Muscle of leg (tissue), 3 donors: ENCODE measurements at regions not wholly inside any gene's neighbourhood (a gene's known extent, or its start where the extent isn't known, plus 50 kb on each side); places are given as distances from the start of the nearest gene placed in this dataset.

Experiments
- DNase-seq: peaks from one replicate; pipeline ENCODE4 v3.0.0; 2013
- H3K27ac ChIP-seq: one replicate; pipeline ENCODE4 v1.5.1; 2013; ENCODE audit warnings: mild to moderate bottlenecking, low read length, control low read depth
- H3K27me3 ChIP-seq: one replicate; pipeline ENCODE4 v1.6.1; 2013; ENCODE audit warnings: low read length; ENCODE audit not compliant: control insufficient read depth, insufficient read depth
- H3K36me3 ChIP-seq: one replicate; pipeline ENCODE4 v1.6.1; 2013; ENCODE audit warnings: low read length; ENCODE audit not compliant: control insufficient read depth, insufficient read depth
- H3K4me1 ChIP-seq: one replicate; pipeline ENCODE4 v1.6.1; 2013; ENCODE audit warnings: low read length; ENCODE audit not compliant: control insufficient read depth, insufficient read depth
- H3K4me3 ChIP-seq: one replicate; pipeline ENCODE4 v1.5.1; 2013; ENCODE audit warnings: low read length, control low read depth
- H3K9me3 ChIP-seq: replicated peaks from 2 replicates; pipeline ENCODE4 v1.6.1; 2013; ENCODE audit warnings: low read depth, low read length; ENCODE audit not compliant: control insufficient read depth
- WGBS: methylation state at CpG from one replicate; pipeline ENCODE4 v1.1.5; 2013; ENCODE audit warnings: missing lambda C conversion rate; ENCODE audit not compliant: insufficient coverage; 5-methylcytosine and 5-hydroxymethylcytosine counted together

- Histone ChIP-seq H3K4me3 (no peak overlapping the region), H3K36me3 (no peaks in the 10 kb centered on the region), H3K4me1 (no peaks in the 10 kb centered on the region), H3K9me3 (no peaks in the 10 kb centered on the region), H3K27me3 (peaks cover 34% of the 10 kb centered on the region), H3K27ac (no peak overlapping the region)
- DNase-seq = no peak
- WGBS = 17% methylated on average over 1 of the region's 1 CpG
Measured at GRCh38 chr1:36733748-36734147, 251.0 kb upstream of the CSF3R start.

DNA sequence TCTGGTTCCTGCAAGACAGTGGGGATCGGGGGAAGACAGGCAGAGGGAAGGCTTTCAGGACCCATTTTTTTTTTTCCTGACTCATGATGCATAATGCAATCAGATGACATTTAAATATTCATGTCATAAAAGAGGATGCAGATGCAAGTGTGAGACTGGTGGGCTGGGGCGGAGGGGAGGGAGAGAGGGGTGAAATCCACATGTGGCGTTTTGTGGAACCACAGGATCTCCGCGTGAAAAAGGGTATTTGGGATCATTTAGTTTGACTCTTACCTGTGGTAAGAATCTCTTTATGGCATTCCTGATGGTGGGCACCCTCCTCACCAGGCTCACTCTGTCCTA, 249.3 kb upstream of the CSF3R start:
- WGBS = 86% methylated on average over 4 of the region's 5 CpGs
- Histone ChIP-seq H3K36me3 (no peaks in the 10 kb centered on the region), H3K27me3 (peaks cover 20% of the 10 kb centered on the region), H3K4me1 (no peaks in the 10 kb centered on the region), H3K4me3 (no peak overlapping the region), H3K27ac (no peak overlapping the region), H3K9me3 (no peaks in the 10 kb centered on the region)
- DNase-seq = no peak

GRCh38 chr1:36731226-36732014, 248.7 kb upstream of the CSF3R start:
- no peak overlapping the region for H3K4me3 ChIP-seq
- H3K36me3 ChIP-seq = no peaks in the 10 kb centered on the region
- no peaks in the 10 kb centered on the region for H3K9me3 ChIP-seq
- no peaks in the 10 kb centered on the region for H3K4me1 ChIP-seq
- WGBS = 72% methylated on average over 5 of the region's 11 CpGs
- no peak overlapping the region for H3K27ac ChIP-seq
- DNase-seq = no peak
- peaks cover 16% of the 10 kb centered on the region for H3K27me3 ChIP-seq

DNA sequence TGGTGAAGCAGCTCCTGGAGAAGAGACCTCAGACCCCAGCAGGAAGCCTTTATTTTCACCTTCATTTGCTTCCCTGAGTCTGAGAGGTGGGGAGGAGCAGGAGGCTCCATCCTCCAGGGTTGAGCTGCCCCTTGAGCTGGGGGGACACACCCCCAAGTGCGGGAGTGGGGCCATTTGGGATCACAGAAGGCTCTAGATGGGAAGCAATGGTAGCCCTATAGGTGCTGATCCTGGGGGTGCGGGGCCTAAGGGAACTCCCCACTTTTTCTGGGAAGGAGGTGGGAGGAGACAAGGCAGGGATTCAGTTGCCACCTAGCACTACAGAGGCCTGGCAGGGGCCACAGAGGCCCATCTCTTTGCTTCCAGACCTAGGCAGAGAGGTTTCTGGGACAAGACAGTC, 247.9 kb upstream of the CSF3R start:
- Histone ChIP-seq H3K27ac (no peak overlapping the region), H3K27me3 (peaks cover 15% of the 10 kb centered on the region)
- WGBS = 83% methylated on average over 1 of the region's 2 CpGs

DNA sequence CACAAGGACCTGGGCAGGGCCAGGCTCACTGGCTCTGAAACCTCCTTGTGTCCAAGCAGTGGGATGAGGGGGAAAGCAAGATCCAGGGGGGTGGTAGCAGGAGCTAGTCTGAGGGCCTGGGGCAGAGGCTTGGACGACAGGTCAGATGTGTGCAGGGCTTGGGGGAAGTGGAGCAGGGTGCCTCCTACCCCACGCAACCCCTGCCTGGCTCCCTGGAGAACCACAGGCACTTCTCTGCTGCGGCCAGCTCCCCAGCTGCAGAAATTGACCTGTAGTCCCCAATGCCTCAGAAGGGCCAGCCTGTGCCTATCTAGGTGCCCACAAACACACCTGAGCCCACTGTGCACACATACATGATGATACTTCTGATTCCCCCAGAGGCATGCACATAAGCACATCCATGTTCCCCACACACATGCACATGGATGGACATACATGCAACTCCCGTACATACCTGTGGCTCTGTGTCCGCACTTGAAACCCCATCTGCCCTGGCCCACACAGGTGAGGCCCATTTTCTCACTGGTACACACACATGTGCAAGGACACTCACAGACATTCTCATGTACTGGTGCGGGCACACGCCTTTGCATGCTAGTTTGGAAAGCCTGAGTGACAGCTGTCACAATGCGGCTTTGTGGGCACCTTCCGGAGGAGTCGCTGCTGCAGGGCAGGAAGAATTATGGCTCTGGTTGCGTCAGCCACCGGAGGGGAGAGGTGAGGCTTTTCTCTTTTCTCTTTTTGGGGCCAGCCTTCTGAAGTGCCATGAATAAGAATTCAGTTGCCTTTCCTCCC, 247.2 kb upstream of the CSF3R start:
- WGBS = 73% methylated on average over 3 of the region's 12 CpGs
- Histone ChIP-seq H3K36me3 (no peaks in the 10 kb centered on the region), H3K4me1 (no peaks in the 10 kb centered on the region), H3K4me3 (no peak overlapping the region), H3K9me3 (no peaks in the 10 kb centered on the region), H3K27me3 (peaks cover 10% of the 10 kb centered on the region), H3K27ac (no peak overlapping the region)
- no peak for DNase-seq

More for the DNA sequence above, 247.9 kb upstream of the CSF3R start:
- no peaks in the 10 kb centered on the region for H3K36me3 ChIP-seq
- H3K4me3 ChIP-seq = no peak overlapping the region
- no peaks in the 10 kb centered on the region for H3K4me1 ChIP-seq
- H3K9me3 ChIP-seq = no peaks in the 10 kb centered on the region
- DNase-seq = no peak

GRCh38 chr1:36729289-36729688, 246.6 kb upstream of the CSF3R start:
- DNase-seq = peak; percentile 24
- peaks cover 7% of the 10 kb centered on the region for H3K27me3 ChIP-seq
- H3K36me3 ChIP-seq = no peaks in the 10 kb centered on the region

DNA sequence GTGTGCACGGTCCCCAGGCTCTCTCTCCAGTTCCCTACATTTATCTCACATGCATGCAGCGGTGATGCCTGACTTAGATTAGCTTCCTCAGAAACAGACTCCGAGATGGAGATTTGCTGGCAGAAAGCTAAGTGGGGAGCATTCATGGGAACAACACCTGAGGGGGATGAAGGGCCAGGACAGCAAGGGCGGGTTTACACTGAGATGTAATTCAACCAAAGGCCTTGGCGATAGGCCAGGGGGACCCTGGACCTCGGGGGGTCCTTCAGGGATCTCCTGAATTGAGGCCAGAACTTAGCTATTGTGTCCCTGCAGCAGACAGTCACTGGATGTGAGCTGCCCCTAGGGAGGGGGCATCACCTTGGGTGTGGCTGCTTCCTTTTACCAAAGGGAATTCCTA, 246.1 kb upstream of the CSF3R start:
- no peak for DNase-seq
- peaks cover 6% of the 10 kb centered on the region for H3K27me3 ChIP-seq
- H3K9me3 ChIP-seq = no peaks in the 10 kb centered on the region
- no peaks in the 10 kb centered on the region for H3K4me1 ChIP-seq
- no peaks in the 10 kb centered on the region for H3K36me3 ChIP-seq
- H3K27ac ChIP-seq = no peak overlapping the region
- H3K4me3 ChIP-seq = no peak overlapping the region
- WGBS = 50% methylated on average over 4 of the region's 6 CpGs

More at GRCh38 chr1:36729289-36729688, 246.6 kb upstream of the CSF3R start:
- Histone ChIP-seq H3K27ac (no peak overlapping the region), H3K4me1 (no peaks in the 10 kb centered on the region), H3K9me3 (no peaks in the 10 kb centered on the region), H3K4me3 (no peak overlapping the region)
- 31% methylated on average over 9 of the region's 9 CpGs for WGBS

- no peak overlapping the region for H3K4me3 ChIP-seq
- no peaks in the 10 kb centered on the region for H3K4me1 ChIP-seq
- H3K27me3 ChIP-seq = peaks cover 5% of the 10 kb centered on the region
- no peak for DNase-seq
- no peaks in the 10 kb centered on the region for H3K9me3 ChIP-seq
- no peak overlapping the region for H3K27ac ChIP-seq
- no peaks in the 10 kb centered on the region for H3K36me3 ChIP-seq
- WGBS = 95% methylated on average over 3 of the region's 8 CpGs
Measured at GRCh38 chr1:36728051-36728450, 245.3 kb upstream of the CSF3R start.

DNA sequence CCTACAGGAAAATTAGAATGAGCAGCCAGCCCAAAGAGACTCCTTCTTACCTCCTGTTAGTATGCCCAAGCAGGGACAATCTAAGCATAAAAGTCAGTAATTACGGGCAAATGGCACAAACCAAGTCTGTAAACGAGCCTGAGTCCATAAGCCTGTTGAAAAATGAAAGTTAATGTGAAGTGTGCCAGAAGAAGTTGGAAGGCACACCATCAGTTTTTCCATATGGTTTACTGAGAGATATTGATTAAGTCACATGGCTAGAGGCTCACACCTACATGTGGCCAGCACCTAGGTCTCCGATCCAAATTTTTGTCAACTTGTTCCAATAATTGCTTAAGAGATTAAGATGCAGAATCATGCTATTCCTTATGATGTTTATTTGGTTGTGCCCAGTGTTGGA, 242.4 kb upstream of the CSF3R start:
- 50% methylated on average over 1 of the region's 3 CpGs for WGBS
- no peak for DNase-seq
- Histone ChIP-seq H3K4me1 (no peaks in the 10 kb centered on the region), H3K4me3 (no peak overlapping the region), H3K36me3 (no peaks in the 10 kb centered on the region), H3K27ac (no peak overlapping the region), H3K9me3 (no peaks in the 10 kb centered on the region), H3K27me3 (peaks cover 4% of the 10 kb centered on the region)

GRCh38 chr1:36723813-36724212, 241.1 kb upstream of the CSF3R start:
- H3K4me1 ChIP-seq = no peaks in the 10 kb centered on the region
- H3K36me3 ChIP-seq = no peaks in the 10 kb centered on the region
- no peak overlapping the region for H3K4me3 ChIP-seq
- no peak overlapping the region for H3K27ac ChIP-seq
- H3K27me3 ChIP-seq = peaks cover 6% of the 10 kb centered on the region
- no peaks in the 10 kb centered on the region for H3K9me3 ChIP-seq
- DNase-seq = no peak
- 67% methylated on average over 1 of the region's 1 CpG for WGBS
